H9 (cell line): ENCODE measurements at regions not wholly inside any gene's neighbourhood (a gene's known extent, or its start where the extent isn't known, plus 50 kb on each side); places are given as distances from the start of the nearest gene placed in this dataset.

Experiments
- DNase-seq: peaks from one replicate; pipeline ENCODE4 v3.0.0-alpha.2; 2017
- H2AFZ ChIP-seq: one replicate; pipeline ENCODE4 v1.6.1; 2013; ENCODE audit warnings: mild to moderate bottlenecking, low read length, control low read depth, moderate library complexity
- H2AK5ac ChIP-seq: 2 replicates; pipeline ENCODE4 v1.6.1; 2013; ENCODE audit warnings: low read length, control low read depth, mixed read lengths; ENCODE audit not compliant: insufficient read length
- H2BK120ac ChIP-seq: one replicate; pipeline ENCODE4 v1.6.1; 2013; ENCODE audit warnings: low read depth, mild to moderate bottlenecking, low read length, control low read depth, inconsistent platforms; ENCODE audit not compliant: poor library complexity, severe bottlenecking
- H2BK12ac ChIP-seq: 2 replicates; pipeline ENCODE4 v1.6.1; 2013; ENCODE audit warnings: low read length, control low read depth, mixed read lengths, low read depth; ENCODE audit not compliant: insufficient read length
- H2BK15ac ChIP-seq: 2 replicates; pipeline ENCODE4 v1.6.1; 2013; ENCODE audit warnings: low read depth, low read length, control low read depth
- H2BK20ac ChIP-seq: one replicate; pipeline ENCODE4 v1.6.1; 2013; ENCODE audit warnings: low read depth, mild to moderate bottlenecking, low read length, control low read depth, inconsistent platforms; ENCODE audit not compliant: poor library complexity, severe bottlenecking
- H2BK5ac ChIP-seq: 2 replicates; pipeline ENCODE4 v1.6.1; 2013; ENCODE audit warnings: low read length, control low read depth, mixed read lengths; ENCODE audit not compliant: insufficient read length
- H3K14ac ChIP-seq: 2 replicates; pipeline ENCODE4 v1.6.1; 2013; ENCODE audit warnings: low read length, control low read depth; ENCODE audit not compliant: insufficient read depth
- H3K18ac ChIP-seq: 2 replicates; pipeline ENCODE4 v1.6.1; 2013; ENCODE audit warnings: low read depth, mild to moderate bottlenecking, mixed read lengths, low read length, control low read depth; ENCODE audit not compliant: insufficient read length
- H3K23ac ChIP-seq: 2 replicates; pipeline ENCODE4 v1.6.1; 2013; ENCODE audit warnings: low read length, control low read depth, mixed read lengths, low read depth; ENCODE audit not compliant: insufficient read length
- H3K23me2 ChIP-seq: 2 replicates; pipeline ENCODE4 v1.6.1; 2013; ENCODE audit warnings: low read depth, mild to moderate bottlenecking, mixed read lengths, low read length, control low read depth; ENCODE audit not compliant: insufficient read length, poor library complexity, severe bottlenecking
- H3K27ac ChIP-seq: 2 replicates; pipeline ENCODE4 v1.5.1; 2013; ENCODE audit warnings: low read length, control low read depth, mixed read lengths, low read depth; ENCODE audit not compliant: insufficient read length
- H3K27me3 ChIP-seq: 2 replicates; pipeline ENCODE4 v1.6.1; 2013; ENCODE audit warnings: low read length, control low read depth, inconsistent platforms; ENCODE audit not compliant: insufficient read depth
- H3K4ac ChIP-seq: 2 replicates; pipeline ENCODE4 v1.6.1; 2013; ENCODE audit warnings: low read depth, mild to moderate bottlenecking, control low read depth, inconsistent platforms, low read length, moderate library complexity
- H3K4me1 ChIP-seq: 2 replicates; pipeline ENCODE4 v1.6.1; 2013; ENCODE audit warnings: low read length, control low read depth, inconsistent platforms; ENCODE audit not compliant: insufficient read depth
- H3K4me2 ChIP-seq: 2 replicates; pipeline ENCODE4 v1.6.1; 2013; ENCODE audit warnings: low read length, control low read depth, mixed read lengths; ENCODE audit not compliant: insufficient read length, insufficient read depth
- H3K56ac ChIP-seq: 2 replicates; pipeline ENCODE4 v1.6.1; 2013; ENCODE audit warnings: low read depth, mild to moderate bottlenecking, mixed read lengths, low read length, control low read depth; ENCODE audit not compliant: insufficient read length
- H3K79me1 ChIP-seq: 2 replicates; pipeline ENCODE4 v1.6.1; 2013; ENCODE audit warnings: low read depth, mild to moderate bottlenecking, moderate library complexity, low read length, control low read depth, inconsistent platforms; ENCODE audit not compliant: insufficient read depth, poor library complexity, severe bottlenecking
- H3K79me2 ChIP-seq: 2 replicates; pipeline ENCODE4 v1.6.1; 2013; ENCODE audit warnings: low read length, control low read depth, inconsistent platforms; ENCODE audit not compliant: insufficient read depth
- H3K9ac ChIP-seq: 2 replicates; pipeline ENCODE4 v1.6.1; 2013; ENCODE audit warnings: low read length, control low read depth, mixed read lengths; ENCODE audit not compliant: insufficient read length; ENCODE audit errors: extremely low read depth
- H3K9me3 ChIP-seq: one replicate; pipeline ENCODE4 v1.6.1; 2013; ENCODE audit warnings: low read depth, low read length, inconsistent platforms; ENCODE audit not compliant: control insufficient read depth
- H3T11ph ChIP-seq: one replicate; pipeline ENCODE4 v1.6.1; 2013; ENCODE audit warnings: mild to moderate bottlenecking, low read length, control low read depth, inconsistent platforms
- H4K20me1 ChIP-seq: one replicate; pipeline ENCODE4 v1.6.1; 2013; ENCODE audit not compliant: control insufficient read depth, insufficient read length, insufficient read depth
- H4K5ac ChIP-seq: 2 replicates; pipeline ENCODE4 v1.6.1; 2013; ENCODE audit warnings: low read depth, mild to moderate bottlenecking, mixed read lengths, low read length, control low read depth; ENCODE audit not compliant: insufficient read length
- H4K8ac ChIP-seq: replicated peaks from 2 replicates; pipeline ENCODE4 v1.6.1; 2013; ENCODE audit warnings: low read length, control low read depth, mixed read lengths, low read depth; ENCODE audit not compliant: insufficient read length
- H4K91ac ChIP-seq: 2 replicates; pipeline ENCODE4 v1.6.1; 2013; ENCODE audit warnings: low read depth, mild to moderate bottlenecking, moderate library complexity, mixed read lengths, low read length, control low read depth; ENCODE audit not compliant: insufficient read length
- H3K27ac Mint-ChIP-seq, 3 experiments: 2 replicates in 2 of 3; 3 replicates in 1 of 3; pipeline ENCODE4 v1.8.0; 2020 to 2021; ENCODE audit warnings: mixed read lengths in 3 of 3, mild to moderate bottlenecking in 1 of 3, moderate library complexity in 1 of 3
- H3K27me3 Mint-ChIP-seq: 2 replicates; pipeline ENCODE4 v1.8.0; 2021; ENCODE audit warnings: low read depth, mild to moderate bottlenecking, moderate library complexity, mixed read lengths
- H3K36me3 Mint-ChIP-seq, 3 experiments: 2 replicates in 2 of 3; 3 replicates in 1 of 3; pipeline ENCODE4 v1.8.0; 2020 to 2021; ENCODE audit warnings: low read depth in 3 of 3, mixed read lengths in 3 of 3; ENCODE audit not compliant: insufficient read depth in 1 of 3
- H3K4me1 Mint-ChIP-seq, 2 experiments: 2 replicates each; pipeline ENCODE4 v1.8.0; 2020; ENCODE audit warnings: mixed read lengths in 2 of 2
- H3K4me3 Mint-ChIP-seq, 2 experiments: 2 replicates in 1 of 2; 3 replicates in 1 of 2; pipeline ENCODE4 v1.8.0; 2020 to 2021; ENCODE audit warnings: mild to moderate bottlenecking in 2 of 2, mixed read lengths in 2 of 2, moderate library complexity in 1 of 2
- H3K9me3 Mint-ChIP-seq, 2 experiments: 2 replicates in 1 of 2; 3 replicates in 1 of 2; pipeline ENCODE4 v1.8.0; 2020; ENCODE audit warnings: mild to moderate bottlenecking in 2 of 2, mixed read lengths in 2 of 2, moderate library complexity in 1 of 2
- CTCF ChIP-seq: fragments of 200-600 bp; sonication (generic); conservative IDR thresholded peaks from 3 replicates; pipeline ENCODE4 v1.8.0; 2021; ENCODE audit warnings: antibody characterized with exemption, mild to moderate bottlenecking
- WGBS: extraction: QIAGEN DNeasy Blood & Tissue Kit; methylation state at CpG from one replicate; pipeline ENCODE4 v1.1.7; 2013; ENCODE audit warnings: missing lambda C conversion rate, low lambda C conversion rate, mixed read lengths; ENCODE audit not compliant: insufficient read length; ENCODE audit errors: extremely low coverage; 5-methylcytosine and 5-hydroxymethylcytosine counted together

- Mint-ChIP-seq H3K4me3 (no peak overlapping the region), H3K27me3 (no peaks in the 10 kb centered on the region), H3K36me3 (no peaks in the 10 kb centered on the region), H3K27ac (no peak overlapping the region), H3K9me3 (no peaks in the 10 kb centered on the region; a peak in 1 of 5 replicates), H3K4me1 (no peaks in the 10 kb centered on the region)
- Histone ChIP-seq H3K4me1 (no peaks in the 10 kb centered on the region), H4K91ac (no peak overlapping the region), H4K20me1 (no peaks in the 10 kb centered on the region), H3K4ac (no peak overlapping the region), H3K27ac (no peak overlapping the region), H3K9ac (no peak overlapping the region), H3K4me2 (no peak overlapping the region), H4K5ac (no peak overlapping the region), H2BK20ac (no peak overlapping the region), H3K27me3 (no peaks in the 10 kb centered on the region), H2BK120ac (no peak overlapping the region), H3T11ph (no peak overlapping the region), H2BK5ac (no peak overlapping the region), H3K79me2 (no peaks in the 10 kb centered on the region), H3K9me3 (no peaks in the 10 kb centered on the region), H2AFZ (no peak overlapping the region), H3K56ac (no peak overlapping the region), H3K14ac (no peak overlapping the region), H3K18ac (no peak overlapping the region), H3K23ac (no peak overlapping the region), H2BK15ac (no peak overlapping the region), H4K8ac (no peak overlapping the region), H2AK5ac (no peak overlapping the region), H3K23me2 (no peaks in the 10 kb centered on the region), H3K79me1 (no peaks in the 10 kb centered on the region), H2BK12ac (no peak overlapping the region)
- no peak for DNase-seq
- WGBS, result no CpG with 5 or more reads among the region's 2 CpGs
- TF ChIP-seq CTCF, result no peak
Measured at GRCh38 chr5:156128026-156128425, 198.9 kb upstream of the SGCD start.
